A204.1 (cell line): ENCODE measurements at regions not wholly inside any gene's neighbourhood (a gene's known extent, or its start where the extent isn't known, plus 50 kb on each side); places are given as distances from the start of the nearest gene placed in this dataset.
"Not testable (repeated sequence)": the region's sequence is repeated elsewhere in the genome, so short reads cannot be mapped to it uniquely, and the experiment has no call there.

Source experiments
- FAIRE-seq: peaks from 2 replicates; lab custom pipeline; 2012; peaks lifted over from hg19 to GRCh38; lab: Jason Lieb, UNC

DNA sequence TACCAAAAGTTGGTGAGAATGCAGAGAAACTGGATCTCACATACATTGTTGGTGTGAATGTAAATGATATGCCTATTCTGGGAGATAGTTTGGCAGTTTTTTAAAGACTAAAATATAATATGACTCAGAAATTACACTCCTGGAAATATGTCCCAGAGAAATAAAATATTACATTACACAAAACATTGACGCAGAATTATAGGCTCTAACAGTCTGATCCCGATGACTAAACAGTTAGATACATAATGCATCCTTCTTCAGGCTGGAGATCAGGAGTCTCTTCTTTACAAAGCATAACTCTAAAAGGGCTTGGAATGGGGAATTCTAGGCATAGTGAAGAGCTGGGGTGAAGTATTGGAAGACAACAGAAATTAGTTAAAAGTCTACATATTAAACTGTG lies 586.2 kb upstream of the NECTIN3 start:
- no peak for FAIRE-seq

DNA sequence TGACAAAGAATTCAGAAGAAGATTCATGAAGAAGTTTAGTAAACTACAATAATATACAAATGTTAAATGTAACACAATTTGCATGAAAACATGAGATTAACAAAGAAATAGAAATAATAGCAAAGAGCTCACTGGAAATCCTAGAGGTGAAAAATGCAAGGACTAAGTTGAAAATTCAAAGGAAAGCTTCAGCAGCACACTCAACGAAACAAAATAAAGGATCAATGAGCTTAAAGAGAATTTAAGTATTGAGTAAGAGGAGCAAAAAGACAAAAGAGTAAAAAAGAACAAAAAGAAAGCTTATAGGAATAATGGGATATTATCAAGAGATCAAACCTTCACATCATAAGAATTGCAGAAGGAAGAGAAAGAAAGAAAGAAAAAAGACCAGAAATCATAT lies 583.8 kb upstream of the NECTIN3 start:
- FAIRE-seq = no peak

DNA sequence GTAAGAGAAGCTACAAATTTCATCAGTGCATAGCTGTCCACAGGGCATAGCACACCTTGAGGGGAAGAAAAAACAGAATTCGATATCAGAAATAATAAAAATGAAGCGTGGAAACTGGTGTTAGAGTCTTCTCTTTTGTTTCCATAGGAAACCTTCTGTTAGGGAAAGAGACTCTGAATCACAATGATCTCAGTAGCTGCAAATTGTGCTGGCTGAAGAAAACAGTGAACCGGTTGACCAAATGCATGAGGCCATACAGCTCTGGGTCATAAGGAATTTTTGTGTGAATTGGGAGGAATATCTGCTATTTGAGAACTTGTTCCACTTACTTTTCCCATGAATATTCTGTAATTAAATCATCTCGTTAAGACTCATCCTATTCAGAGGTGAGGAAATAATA lies 580.2 kb upstream of the NECTIN3 start:
- FAIRE-seq = no peak

GRCh38 chr3:110492876-110493275 lies 578.7 kb upstream of the NECTIN3 start:
- FAIRE-seq = no peak

- FAIRE-seq = no peak
Observed at GRCh38 chr3:110493438-110494092, 578.1 kb upstream of the NECTIN3 start.

GRCh38 chr3:110494093-110494490 lies 577.5 kb upstream of the NECTIN3 start:
- no peak for FAIRE-seq

DNA sequence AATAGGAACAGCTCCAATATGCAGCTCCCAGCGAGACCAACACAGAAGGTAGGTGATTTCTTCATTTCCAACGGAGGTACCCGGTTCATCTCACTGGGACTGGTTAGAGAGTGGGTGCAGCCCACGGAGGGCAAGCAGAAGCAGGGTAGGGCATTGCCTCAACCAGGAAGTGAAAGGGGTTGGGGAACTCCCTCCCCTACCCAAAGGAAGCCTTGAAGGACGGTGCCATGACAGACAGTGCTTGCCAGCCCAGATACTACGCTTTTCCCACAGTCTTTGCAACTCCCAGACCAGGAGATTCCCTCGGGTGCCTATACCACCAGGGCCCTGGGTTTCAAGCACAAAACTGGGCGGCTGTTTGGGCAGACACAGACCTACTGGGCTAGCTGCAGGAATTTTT lies 576.9 kb upstream of the NECTIN3 start:
- FAIRE-seq = no peak

DNA sequence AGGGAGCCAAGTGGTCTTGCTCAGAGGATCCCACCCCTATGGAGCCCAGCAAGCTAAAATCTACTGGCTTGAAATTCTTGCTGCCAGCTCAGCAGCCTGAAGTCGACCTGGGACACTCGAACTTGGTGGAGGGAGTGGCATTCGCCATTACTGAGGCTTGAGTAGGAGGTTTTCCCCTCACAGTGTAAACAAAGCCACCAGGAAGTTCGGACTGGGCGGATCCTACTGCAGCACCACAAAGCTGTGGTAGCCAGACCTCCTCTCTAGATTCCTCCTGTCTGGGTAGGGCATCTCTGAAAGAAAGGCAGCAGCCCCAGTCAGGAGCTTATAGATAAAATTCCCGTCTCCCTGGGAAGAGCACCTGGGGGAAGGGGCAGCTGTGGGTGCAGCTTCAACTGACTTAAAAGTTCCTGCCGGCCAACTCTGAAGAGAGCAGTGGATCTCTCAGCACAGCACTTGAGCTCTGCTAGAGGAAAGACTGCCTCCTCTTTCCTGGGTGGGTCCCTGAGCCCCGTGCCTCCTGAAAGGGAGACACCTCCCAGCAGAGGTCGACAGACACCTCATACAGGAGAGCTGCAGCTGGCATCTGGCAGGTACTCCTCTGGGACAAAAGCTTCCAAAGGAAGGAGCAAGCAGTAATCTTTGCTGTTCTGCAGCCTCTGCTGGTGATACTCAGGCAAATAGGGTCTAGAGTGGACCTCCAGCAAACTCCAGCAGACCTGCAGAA lies 576.3 kb upstream of the NECTIN3 start:
- FAIRE-seq = no peak

- no peak for FAIRE-seq
Observed at GRCh38 chr3:110504401-110504800, 567.2 kb upstream of the NECTIN3 start.

DNA sequence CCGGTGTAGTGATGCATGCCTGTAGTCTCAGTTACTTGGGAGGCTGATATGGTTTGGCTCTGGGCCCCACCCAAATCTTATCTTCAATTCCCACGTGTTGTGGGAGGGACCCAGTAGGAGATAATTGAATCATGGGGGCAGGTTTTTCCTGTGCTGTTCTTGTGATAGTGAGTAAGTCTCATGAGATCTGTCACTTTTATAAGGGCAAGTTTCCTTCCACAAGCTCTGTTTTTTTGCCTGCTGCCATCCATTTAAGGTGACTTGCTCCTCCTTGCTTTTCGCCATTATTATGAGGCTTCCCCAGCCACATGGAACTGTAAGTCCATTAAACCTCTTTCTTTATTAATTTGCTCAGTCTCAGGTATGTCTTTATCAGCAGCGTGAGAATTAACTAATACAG lies 566.7 kb upstream of the NECTIN3 start:
- FAIRE-seq = no peak

GRCh38 chr3:110506890-110507289 lies 564.7 kb upstream of the NECTIN3 start:
- no peak for FAIRE-seq

DNA sequence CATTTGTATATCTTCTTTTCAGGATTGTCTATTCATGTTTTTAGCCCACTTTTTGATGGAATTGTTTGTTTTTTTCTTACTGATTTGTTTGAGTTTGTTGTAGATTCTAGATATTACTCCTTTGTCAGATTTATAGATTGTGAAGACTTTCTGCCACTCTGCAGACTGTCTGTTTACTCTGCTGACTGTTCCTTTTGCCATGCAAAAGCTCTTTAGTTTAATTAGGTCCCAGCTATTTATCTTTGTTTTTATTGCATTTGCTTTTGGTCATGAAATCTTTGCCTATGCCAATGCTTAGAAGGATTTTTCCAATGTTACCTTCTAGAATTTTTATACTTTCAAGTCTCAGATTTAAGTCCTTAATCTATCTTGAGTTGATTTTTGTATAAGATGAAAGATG lies 564.0 kb upstream of the NECTIN3 start:
- not testable (repeated sequence) for FAIRE-seq

DNA sequence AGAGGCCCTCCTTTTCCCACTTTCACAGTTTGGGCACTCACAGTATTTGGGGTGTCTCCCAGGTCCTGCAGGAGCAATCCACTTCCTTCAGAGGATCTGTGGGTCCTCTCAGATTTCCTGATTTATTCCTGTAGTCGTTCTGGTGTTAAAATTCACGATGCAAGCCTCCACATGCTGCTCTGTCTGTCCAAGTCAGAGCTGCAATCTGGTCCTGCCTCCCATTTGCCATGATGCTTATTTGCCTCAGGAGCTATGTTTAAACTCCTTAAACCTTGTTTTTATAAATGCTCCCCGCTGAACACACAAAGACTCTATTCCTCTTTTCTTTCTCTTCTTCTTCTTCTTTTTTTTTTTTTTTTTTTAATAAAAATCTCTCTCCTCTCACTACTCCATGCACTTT lies 558.7 kb upstream of the NECTIN3 start:
- FAIRE-seq = no peak

DNA sequence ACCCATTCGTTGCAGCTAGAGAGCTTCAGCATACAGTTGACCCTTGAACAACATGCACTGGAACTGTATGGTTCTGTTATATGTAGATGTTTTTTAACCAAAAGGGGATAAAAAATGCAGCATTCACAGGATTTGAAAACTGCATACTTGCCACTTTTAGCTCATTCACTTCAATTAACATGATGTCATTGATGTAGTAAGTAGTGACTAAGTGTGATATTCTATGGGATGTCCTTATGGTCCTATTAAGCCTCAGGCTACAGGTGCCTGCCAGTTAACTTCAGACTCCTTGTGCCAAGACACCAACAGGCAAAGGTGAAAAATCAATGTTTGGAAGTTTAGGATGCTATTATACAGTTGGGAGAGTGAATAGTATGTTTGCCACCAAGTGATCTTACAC lies 553.6 kb upstream of the NECTIN3 start:
- FAIRE-seq = no peak

DNA sequence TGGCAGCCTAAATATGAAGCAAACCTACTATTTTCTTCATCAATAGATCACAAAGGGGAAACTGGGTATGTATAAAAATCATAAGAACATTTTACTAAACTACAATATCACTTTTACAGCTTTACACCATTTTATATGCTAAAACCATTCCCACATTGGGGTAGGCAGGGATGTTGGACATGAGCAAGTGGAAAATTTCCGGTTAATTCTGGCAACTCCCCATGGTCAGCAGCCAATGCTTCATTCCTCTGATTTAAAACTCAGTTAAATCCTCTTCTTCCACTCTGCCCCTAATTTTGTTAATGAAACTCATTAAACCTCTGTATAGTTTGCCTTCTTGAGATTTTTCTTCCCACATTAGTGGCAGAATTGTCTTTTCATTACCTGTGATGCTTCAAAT lies 552.5 kb upstream of the NECTIN3 start:
- no peak for FAIRE-seq

- no peak for FAIRE-seq
Observed at GRCh38 chr3:110521019-110521418, 550.6 kb upstream of the NECTIN3 start.

DNA sequence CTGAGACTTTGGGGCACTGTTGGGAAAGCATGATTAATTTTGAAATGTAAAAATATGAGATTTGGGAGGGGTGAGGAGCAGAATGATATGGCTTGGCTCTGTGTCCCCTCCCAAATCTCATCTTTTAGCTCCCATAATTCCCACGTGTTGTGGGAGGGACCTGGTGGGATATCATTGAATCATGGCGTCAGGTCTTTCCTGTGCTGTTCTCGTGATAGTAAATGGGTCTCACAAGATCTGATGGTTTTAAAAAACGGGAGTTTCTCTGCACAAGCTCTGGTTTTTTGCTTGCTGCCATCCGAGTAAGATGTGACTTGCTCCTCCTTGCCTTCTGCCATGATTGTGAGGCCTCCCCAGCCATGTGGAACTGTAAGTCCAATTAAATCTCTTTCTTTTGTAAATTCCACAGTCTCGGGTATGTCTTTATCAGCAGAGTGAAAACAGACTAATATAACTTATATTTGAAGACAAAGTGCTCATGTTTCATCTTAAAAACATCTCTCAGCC lies 546.0 kb upstream of the NECTIN3 start:
- FAIRE-seq = not testable (repeated sequence)

DNA sequence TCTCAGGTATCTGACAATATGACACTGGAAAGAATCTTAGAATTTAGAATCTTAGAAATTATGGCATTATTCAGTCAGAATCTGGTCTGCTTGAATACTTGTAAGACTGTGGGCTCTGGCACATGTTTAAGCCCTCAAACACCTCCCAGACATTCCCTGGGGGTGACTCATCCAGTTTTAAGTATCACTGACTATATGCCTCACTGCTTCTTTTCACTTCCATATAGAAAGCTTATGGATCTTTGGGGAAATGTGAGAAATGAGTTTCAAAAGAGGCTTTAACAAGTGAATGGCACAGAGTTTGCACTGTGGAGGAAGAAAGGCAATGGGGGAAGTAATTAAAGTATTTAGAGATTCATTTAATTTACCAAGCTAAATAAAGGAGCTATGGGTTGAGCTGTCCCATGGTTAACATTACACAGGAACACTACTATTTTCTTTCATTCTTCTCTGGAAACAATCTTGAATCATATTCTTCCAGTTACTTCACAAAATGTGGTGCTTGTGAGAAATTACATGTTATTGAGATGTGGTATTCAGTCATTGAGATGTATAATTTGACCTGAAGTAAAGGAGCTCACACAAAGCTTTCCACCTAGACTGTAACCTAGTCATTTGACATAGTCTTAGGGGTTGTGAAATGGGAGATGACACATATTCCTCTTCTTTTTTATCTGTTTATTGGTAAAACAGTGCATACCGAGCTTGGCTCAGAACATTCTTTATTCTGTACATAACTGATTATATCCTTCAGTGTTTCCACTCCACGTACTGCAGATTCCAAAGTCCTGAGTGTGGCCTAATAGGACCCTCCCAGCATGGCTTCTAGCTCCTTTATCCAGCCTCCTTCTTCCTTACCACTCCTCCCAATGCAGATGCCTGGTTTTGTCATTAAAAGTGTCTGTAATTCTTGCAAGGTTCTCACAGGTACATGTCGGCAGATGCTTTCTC lies 544.6 kb upstream of the NECTIN3 start:
- no peak for FAIRE-seq

DNA sequence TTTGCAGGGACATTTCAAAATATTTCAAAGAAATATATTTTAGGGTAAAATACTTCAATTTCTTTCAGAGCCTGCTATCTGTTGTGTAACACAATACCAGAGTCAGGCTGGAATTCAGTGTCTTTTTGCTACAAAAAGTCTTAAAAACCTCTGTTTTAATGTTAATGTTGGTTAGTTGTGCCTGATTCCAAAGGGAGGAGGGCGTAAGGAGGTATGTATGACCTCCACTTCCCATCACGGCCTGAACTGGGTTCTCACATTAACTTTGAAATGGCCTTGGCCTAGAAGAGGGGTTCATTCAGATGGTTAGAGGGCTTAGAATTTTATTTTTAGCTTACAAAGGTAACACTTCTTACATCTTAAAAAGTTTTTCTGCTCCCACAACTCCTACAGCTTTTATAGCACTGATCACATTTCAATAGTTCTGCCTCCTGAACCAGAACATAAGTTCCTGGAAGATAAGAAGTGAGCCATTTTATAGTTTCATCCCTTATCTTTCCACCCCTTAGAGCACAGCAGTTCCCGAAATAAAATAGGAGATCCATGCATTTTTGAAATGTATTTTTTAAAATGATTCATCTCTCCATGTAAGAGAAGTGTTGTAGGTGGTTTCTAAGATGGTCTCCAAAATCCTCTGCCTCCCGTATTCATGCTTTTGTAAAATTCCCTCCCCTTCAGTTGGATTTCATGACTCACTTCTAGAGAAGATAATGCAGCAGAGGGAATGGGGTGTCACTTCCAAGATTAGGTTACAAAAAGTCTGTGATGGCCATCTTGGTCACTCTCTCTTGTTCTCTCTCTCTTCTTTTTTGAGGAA lies 543.1 kb upstream of the NECTIN3 start:
- FAIRE-seq = no peak

DNA sequence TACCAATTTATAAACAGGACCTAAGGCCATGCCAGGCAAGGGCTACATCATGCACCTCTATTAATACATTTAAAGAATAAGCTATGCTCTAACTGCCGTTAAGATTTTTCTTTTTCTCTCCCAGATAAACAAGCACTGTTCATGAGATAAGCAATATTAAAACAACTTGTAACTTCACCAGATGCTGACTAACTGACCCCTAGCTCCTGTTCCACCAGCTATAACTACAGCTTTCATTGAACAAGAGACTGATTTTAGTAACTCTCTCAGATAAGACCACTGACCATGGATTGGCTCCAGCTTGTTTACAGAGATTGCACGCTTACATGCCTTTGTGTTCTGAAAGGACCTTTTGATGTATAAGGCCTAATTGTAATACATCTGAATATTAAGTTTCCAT lies 540.7 kb upstream of the NECTIN3 start:
- FAIRE-seq = no peak

- no peak for FAIRE-seq
Observed at GRCh38 chr3:110533089-110533488, 538.5 kb upstream of the NECTIN3 start.

- FAIRE-seq = no peak
Observed at GRCh38 chr3:110542552-110543150, 529.0 kb upstream of the NECTIN3 start.
